ENCODE measurements at regions not wholly inside any gene's neighbourhood (a gene's known extent, or its start where the extent isn't known, plus 50 kb on each side); places are given as distances from the start of the nearest gene placed in this dataset.

DNA sequence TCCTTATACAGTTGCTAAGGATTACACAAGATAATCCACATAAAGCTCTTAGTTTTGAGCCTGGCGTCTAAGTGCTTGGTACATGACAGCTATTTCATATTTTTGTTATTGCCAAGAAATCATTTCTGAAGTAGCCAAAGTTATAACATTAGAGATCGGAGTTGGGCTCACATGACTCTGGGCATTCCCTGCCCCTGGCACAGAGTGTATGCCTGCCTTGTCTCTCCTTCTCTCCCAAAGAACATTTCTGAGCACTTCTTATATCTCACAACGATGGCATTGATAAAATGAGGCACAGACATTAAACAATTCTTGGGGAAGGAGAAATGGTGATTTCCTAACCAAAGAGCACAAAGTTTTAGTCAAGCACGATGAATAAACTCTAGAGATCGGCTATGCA, 87.7 kb upstream of the DDX18 start:
- DNase-seq = no peak

DNA sequence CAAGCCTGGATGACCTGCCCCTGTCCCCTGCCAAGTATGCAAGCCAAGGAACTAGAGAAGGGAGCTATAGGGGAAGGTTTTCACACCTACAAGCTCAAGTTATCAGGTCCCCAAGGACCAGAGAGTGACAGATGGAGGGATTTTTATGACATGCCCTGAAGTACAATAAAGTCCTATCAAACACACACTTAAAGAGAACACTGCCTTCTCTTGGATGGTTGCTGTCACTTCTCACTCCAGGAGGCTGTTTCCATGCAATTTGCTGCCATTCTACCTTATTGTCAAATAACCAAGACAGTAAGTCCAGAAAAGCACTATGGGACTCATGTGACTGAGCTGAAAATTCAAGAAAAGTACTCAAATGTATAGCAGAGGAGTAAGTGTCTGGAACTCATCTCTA, 76.6 kb upstream of the DDX18 start:
- no peak for DNase-seq

DNA sequence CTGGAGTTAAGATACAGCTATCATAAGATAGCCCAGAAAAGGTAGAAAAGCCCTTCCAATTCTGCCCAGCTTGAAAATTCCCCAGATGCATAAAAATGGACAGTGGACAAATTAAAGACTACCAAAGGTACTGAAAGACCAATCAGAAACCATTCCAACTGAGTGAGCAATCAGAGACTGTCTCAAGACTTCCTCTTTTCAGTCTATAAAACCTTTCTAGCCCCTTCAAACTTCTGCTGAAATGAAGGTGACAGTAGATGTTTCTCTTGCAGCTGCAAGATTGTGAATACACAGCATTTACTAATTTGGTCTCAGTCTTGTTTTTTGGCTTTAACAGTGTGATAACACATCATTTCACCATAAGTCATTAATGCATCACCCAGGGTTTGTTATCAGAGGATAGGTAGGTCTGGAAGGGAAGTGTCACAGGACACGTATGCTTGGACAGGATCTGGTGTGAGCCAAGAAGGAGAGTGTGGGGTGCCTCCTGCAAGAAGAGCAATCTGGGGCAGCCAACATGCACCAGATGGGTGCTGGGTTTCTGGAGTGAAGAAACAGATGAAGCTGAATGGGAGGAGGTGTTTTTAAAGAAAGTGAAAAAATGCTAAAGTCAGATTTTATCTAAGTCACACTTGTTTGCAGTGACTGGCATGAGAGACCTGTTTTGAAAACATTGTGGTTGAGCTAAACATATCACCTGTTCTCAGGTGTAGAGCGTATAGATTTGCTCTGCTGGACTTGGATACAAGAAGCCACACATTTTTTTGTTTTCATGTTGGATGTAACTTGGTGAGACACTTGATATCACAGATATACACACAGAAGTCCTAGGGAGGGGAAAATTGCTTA, 75.3 kb upstream of the DDX18 start:
- DNase-seq = no peak

DNA sequence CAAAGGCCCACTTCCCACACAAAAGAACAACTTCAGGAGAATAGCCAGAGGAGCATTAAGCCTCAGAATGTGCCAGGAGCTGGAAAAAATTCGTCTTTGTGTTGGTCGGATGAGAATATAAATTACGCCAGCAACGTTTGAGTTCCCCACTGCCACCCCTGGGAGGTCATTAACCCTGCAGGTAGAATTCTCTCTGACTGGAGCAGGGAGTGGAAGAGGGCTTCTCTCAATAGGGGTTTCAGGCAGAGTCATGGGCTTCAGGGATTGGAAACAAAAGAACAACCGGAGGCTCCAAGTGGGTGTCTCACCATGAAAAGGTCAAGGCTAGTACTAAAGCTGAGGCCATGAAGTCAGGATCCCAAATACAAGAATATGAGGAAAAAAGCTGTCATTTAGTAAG, 69.0 kb upstream of the DDX18 start:
- DNase-seq = no peak

DNA sequence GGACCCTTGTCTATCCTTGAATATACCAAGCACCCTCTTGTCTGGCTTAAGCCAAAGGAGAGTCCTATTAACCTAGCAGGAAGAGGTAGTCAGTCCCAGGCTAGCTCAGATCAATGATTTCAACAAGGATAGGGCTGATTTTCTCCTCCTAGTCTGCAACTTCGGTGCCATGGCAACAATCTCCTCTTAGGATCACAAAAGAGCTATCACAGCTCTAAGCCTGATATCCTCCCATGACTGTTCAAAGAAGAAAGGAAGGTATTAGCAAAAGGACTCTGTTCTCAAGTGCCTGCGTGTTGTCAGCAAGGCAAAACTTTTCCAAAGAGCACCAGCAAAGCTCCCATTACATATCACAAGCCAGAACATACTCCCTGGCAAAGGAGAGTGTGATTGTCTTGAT, 58.7 kb upstream of the DDX18 start:
- no peak for DNase-seq

DNA sequence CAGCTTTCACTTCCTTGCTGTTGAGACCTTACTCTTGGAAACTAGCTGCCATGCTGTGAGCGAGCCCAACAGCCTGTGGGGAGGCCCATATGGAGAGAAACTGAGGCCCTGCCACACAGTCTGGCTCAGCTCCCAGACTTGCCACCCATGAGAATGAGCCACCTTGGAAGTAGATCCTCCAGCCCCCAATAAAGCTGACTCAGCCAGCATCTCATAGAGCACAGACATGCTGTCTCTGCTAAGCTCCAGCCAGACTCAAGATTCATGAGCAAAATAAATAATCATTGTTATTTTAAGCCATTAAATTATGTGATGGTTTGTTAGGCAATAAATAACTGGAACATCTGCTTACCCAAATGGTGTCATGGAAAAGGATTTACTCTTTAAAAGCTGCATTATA, 53.6 kb upstream of the DDX18 start:
- no peak for DNase-seq

DNA sequence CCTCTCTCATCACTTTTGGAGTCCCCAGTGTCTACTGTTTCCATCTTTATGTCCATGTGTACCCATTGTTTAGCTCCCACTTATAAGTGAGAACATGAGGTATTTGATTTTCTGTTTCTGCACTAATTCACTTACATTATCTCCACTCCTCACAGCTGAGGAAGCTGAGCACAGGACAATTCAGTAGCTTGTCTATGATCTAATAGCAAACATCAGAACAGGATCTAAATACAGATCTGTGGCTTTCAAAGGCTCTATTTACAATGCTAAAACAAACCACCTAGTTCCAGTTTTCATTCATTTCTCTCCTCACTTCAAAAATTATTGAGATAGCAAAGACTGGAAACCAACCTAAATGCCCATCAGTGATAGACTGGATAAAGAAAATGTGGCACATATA, 52.0 kb upstream of the DDX18 start:
- no peak for DNase-seq

DNA sequence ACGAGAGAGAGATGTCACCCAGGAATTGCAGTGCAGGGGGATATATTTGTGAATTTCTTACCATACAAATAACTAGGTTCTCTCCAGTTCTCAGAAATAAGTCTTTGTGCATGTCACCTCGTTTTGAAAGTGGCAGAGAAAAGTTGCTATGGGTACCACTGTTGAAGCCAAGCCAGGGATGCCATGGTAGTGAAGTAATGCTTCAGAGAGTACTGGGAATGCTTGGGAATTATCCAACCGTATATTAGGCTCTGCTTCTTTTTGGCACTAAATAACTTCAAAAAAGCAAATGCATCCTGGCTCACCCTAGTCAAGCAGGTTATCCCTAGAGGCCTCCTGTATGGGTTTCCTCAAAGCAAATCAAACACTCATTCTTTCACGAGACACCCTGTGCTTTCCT, 50.7 kb upstream of the DDX18 start:
- DNase-seq = no peak
